ENCODE measurements at regions not wholly inside any gene's neighbourhood (a gene's known extent, or its start where the extent isn't known, plus 50 kb on each side); places are given as distances from the start of the nearest gene placed in this dataset.

DNA sequence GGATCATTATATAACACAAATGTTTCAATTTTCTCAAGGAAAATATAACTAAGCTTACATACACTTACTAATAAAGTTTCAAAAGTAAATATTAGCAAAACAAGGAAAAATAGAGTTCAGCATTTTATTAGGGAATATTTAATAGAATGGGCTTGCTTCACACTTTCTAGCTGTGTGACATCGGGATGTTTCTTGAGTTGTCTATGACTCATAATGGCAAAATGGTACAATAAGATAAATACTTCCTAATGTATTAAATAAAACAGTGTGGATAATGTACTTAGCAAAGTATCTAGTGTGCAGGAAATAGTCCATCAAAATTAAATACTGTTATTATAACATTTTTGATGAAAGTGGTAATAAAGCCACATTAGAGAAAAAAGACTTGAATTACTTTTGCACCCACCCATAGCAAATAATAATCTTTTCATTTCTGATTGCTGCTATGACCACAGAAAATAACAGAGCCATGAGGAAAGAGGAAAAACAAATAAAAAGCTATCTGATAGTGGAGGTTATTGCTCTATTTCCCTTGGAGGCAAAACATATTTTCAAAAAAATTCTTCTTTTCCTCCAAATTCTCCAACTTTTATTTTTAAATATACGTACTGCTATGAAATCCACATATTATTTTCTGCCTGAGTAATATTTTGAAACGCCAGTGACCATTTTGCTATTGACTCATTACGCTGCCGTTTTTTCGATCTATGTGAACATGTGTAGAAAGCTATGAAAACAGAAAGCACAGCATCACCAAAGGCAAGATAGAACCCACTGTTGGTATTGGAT lies 272.9 kb upstream of the KLF6 start:
- POLR2A ChIA-PET (ENCODE audit: low non-redundant PET) = no interaction called here
- no peak for DNase-seq (ENCODE audit: low spot score)
- TF ChIP-seq CTCF (conservative IDR thresholded peaks at IDR 0.05; ENCODE audit: low read depth) = no peak
- CTCF ChIA-PET = interaction anchor here (0.5 to 0.7 kb wide), 2 partner anchors 173 to 567 kb away, joined by 3 to 4 read pairs; no protein-coding TSS in a partner anchor
- no peak overlapping the region for H3K27ac ChIP-seq

GRCh38 chr10:4057021-4057420 lies 272.0 kb upstream of the KLF6 start:
- DNase-seq (ENCODE audit: low spot score) = no peak
- CTCF ChIA-PET = no interaction called here

GRCh38 chr10:4054656-4055435 lies 269.8 kb upstream of the KLF6 start:
- H3K27ac ChIP-seq = no peak overlapping the region
- ChIA-PET POLR2A (ENCODE audit: low non-redundant PET) (no interaction called here), CTCF (no interaction called here)
- no peak for TF ChIP-seq CTCF (conservative IDR thresholded peaks at IDR 0.05; ENCODE audit: low read depth)
- no peak for DNase-seq (ENCODE audit: low spot score)

More at GRCh38 chr10:4057021-4057420, 272.0 kb upstream of the KLF6 start:
- no peak overlapping the region for H3K27ac ChIP-seq
- TF ChIP-seq CTCF (conservative IDR thresholded peaks at IDR 0.05; ENCODE audit: low read depth) = no peak
- POLR2A ChIA-PET (ENCODE audit: low non-redundant PET) = no interaction called here

DNA sequence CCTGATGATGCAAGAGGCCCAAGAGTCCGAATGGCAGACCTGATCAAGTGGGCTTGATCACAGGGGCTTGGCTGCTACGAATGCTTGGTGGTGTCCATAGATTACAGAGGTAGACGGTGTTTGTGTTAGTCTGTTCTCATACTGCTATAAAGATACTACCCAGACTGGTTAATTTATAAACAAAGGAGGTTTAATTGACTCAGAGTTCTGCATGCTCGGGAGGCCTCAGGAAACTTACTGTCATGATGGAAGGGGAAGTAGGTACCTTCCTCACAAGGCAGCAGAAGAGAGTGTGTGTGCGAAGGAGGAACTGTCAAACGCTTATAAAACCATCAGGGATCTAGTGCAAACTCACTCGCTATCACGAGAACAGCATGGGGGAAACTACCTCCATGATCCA lies 268.9 kb upstream of the KLF6 start:
- TF ChIP-seq CTCF (conservative IDR thresholded peaks at IDR 0.05; ENCODE audit: low read depth) = no peak
- H3K27ac ChIP-seq = no peak overlapping the region
- no peak for DNase-seq (ENCODE audit: low spot score)
- CTCF ChIA-PET = no interaction called here
- POLR2A ChIA-PET (ENCODE audit: low non-redundant PET) = no interaction called here

- ChIA-PET CTCF (no interaction called here), POLR2A (ENCODE audit: low non-redundant PET) (no interaction called here)
- no peak for DNase-seq (ENCODE audit: low spot score)
- H3K27ac ChIP-seq = no peak overlapping the region
- no peak for TF ChIP-seq CTCF (conservative IDR thresholded peaks at IDR 0.05; ENCODE audit: low read depth)
These were observed 266.7 kb upstream of the KLF6 start for GRCh38 chr10:4051641-4052151.

- no peak for DNase-seq (ENCODE audit: low spot score)
- TF ChIP-seq CTCF (conservative IDR thresholded peaks at IDR 0.05; ENCODE audit: low read depth) = no peak
- ChIA-PET CTCF (no interaction called here), POLR2A (ENCODE audit: low non-redundant PET) (no interaction called here)
- H3K27ac ChIP-seq = no peak overlapping the region
These were observed 266.1 kb upstream of the KLF6 start for GRCh38 chr10:4051011-4051640.

Measured in RWPE1 (cell line).